ENCODE measurements at regions not wholly inside any gene's neighbourhood (a gene's known extent, or its start where the extent isn't known, plus 50 kb on each side); places are given as distances from the start of the nearest gene placed in this dataset.
"Not testable (repeated sequence)": the region's sequence is repeated elsewhere in the genome, so short reads cannot be mapped to it uniquely, and the experiment has no call there.

DNA sequence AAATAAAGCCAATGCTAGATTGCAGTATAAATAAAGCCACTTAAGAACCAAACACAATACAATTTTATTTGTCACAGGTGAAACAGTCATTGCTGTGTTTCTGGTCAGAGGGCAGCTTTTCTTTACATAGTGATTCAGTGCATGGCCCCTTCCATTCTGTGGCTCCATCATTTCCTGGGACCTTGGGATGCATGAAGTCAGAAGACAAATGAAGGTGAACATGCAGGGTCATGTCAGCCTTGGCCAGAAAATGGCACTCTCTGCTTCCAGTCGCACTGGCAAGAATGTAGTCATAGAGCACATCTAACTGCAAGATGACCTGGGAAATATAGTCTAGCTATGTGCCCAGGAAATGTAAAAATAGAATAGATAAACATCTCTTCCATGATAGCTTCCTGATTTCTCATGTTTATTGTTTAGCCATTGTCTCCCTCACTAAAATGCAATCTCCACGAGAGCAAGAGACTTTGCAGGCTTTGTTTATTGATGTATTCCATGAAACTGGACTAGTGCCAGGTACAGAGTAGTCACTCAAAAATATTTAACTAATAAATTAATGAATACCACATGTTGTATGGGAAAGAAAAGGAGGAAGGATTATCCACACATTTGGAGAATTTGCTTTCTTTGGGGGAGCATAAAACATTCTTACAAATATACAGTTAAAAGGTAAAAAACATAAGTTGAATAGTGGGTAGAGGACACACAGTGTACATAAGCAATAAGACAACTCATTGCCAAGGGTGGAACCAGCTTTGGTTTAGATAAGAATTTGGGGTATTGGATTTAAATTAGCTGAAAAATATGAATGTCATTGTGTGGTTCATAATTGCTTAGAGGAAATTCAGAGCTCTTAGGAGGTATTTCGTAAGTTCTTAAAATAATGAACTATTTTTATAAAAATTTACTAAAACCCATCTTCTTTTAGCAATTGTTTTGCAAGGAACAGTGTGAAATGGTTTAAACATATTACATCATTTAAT lies 343.8 kb downstream of the PID1 start:
- Mint-ChIP-seq H3K27ac (peak overlapping the region; percentile 16), H3K36me3 (ENCODE audit: low read depth) (peaks cover 6% of the 10 kb centered on the region)

DNA sequence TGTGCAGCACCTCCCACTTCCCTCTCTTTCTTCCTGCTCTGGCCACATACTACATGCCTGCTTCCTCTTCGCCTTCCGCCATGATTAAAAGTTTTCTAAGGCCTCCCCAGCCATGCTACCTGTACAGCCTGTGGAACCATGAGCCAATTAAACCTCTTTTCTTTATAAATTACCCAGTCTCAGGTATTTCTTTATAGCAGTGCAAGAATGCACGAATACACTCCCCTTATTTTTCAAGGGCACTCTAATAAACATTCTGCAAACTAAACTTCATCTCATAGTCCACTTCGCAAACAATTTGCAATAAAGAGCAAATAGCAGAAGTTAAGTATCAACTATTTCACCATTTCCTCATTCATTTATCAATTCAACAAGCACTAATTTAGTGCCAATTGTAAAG lies 351.3 kb downstream of the PID1 start:
- H3K9me3 Mint-ChIP-seq, result peaks cover 5% of the 10 kb centered on the region; the same call in 1 of the 2 replicates
- H3K27ac Mint-ChIP-seq, result no peak overlapping the region
- no peak for DNase-seq
- H3K4me1 Mint-ChIP-seq (ENCODE audit: low read depth), result peaks cover 37% of the 10 kb centered on the region
- no peak overlapping the region for H3K4me3 Mint-ChIP-seq
- H3K36me3 Mint-ChIP-seq (ENCODE audit: low read depth), result peaks cover 6% of the 10 kb centered on the region; the same call in 1 of the 2 replicates
- TF ChIP-seq, protein P1, sequence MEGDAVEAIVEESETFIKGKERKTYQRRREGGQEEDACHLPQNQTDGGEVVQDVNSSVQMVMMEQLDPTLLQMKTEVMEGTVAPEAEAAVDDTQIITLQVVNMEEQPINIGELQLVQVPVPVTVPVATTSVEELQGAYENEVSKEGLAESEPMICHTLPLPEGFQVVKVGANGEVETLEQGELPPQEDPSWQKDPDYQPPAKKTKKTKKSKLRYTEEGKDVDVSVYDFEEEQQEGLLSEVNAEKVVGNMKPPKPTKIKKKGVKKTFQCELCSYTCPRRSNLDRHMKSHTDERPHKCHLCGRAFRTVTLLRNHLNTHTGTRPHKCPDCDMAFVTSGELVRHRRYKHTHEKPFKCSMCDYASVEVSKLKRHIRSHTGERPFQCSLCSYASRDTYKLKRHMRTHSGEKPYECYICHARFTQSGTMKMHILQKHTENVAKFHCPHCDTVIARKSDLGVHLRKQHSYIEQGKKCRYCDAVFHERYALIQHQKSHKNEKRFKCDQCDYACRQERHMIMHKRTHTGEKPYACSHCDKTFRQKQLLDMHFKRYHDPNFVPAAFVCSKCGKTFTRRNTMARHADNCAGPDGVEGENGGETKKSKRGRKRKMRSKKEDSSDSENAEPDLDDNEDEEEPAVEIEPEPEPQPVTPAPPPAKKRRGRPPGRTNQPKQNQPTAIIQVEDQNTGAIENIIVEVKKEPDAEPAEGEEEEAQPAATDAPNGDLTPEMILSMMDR (IDR thresholded peaks at IDR 0.05), result no peak
- no peaks in the 10 kb centered on the region; the same call in 1 of the 2 replicates for H3K27me3 Mint-ChIP-seq (ENCODE audit: insufficient read depth)

More for the DNA sequence above, 343.8 kb downstream of the PID1 start:
- Mint-ChIP-seq H3K9me3 (peaks cover 12% of the 10 kb centered on the region), H3K4me3 (no peak overlapping the region), H3K4me1 (ENCODE audit: low read depth) (peaks cover 20% of the 10 kb centered on the region), H3K27me3 (ENCODE audit: insufficient read depth) (no peaks in the 10 kb centered on the region)
- DNase-seq, result peak; percentile 55
- TF ChIP-seq, protein P1 (IDR thresholded peaks at IDR 0.05), result no peak

GRCh38 chr2:228917220-228917619 lies 353.9 kb downstream of the PID1 start:
- DNase-seq, result peak; percentile 71
- TF ChIP-seq, protein P1 (IDR thresholded peaks at IDR 0.05), result no peak
- Mint-ChIP-seq H3K27me3 (ENCODE audit: insufficient read depth) (no peaks in the 10 kb centered on the region; the same call in 1 of the 2 replicates), H3K9me3 (peaks cover 5% of the 10 kb centered on the region; the same call in 1 of the 2 replicates), H3K4me3 (no peak overlapping the region), H3K27ac (peak overlapping the region; percentile 46), H3K4me1 (ENCODE audit: low read depth) (peaks cover 42% of the 10 kb centered on the region), H3K36me3 (ENCODE audit: low read depth) (peaks cover 6% of the 10 kb centered on the region; the same call in 1 of the 2 replicates)

DNA sequence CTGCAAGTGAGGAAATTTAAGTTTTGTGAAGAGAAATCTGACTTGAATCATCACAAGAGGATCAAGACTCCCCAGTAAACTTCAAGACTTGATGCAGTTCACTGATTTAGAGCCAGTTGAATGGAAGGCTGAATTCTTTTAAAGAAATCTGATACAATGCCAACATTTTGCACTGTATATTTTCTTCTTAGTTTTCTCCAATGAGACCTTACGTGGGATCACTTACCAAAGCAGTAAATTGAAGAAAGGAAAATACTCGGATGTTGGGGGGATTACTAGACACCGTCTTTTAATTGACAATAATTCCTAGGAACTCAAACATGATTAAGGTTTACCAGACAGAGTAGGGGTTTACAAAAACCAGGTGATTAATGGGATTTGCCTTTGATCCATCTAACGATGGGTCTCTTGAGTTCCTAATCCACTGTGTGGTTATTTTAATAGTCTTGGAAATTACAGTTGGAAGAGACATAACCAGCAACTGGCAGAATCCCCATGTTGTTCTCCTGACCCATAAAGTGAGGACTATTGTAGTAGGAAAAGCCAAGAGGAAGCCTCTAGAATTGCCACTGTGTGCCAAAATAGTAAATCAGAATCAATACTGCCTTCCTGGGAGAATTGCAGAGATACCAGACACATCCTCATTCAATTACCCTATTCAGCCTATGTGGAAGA lies 354.5 kb downstream of the PID1 start:
- DNase-seq, result no peak
- Mint-ChIP-seq H3K36me3 (ENCODE audit: low read depth) (peaks cover 6% of the 10 kb centered on the region; the same call in 1 of the 2 replicates), H3K9me3 (peaks cover 5% of the 10 kb centered on the region; the same call in 1 of the 2 replicates)

DNA sequence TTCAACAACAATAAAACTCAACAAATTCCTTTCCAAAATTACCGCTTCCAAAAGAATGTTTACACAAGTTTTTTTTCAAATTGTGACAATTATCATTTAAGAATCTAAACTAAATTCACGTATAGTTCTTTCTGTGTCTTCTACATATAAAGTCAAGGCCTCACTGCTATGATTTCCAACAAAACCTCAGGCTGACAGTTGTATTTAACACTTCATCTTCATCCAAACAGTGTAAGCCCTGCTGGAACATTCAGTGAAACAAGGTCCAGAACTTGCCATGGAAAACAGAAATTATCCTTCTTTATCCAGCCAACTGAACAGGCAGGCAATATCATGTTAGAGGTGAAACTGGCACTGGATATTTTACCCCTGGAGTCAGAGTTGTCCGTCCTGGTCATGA lies 357.9 kb downstream of the PID1 start:
- peaks cover 45% of the 10 kb centered on the region for H3K4me1 Mint-ChIP-seq (ENCODE audit: low read depth)
- TF ChIP-seq, protein P1 (IDR thresholded peaks at IDR 0.05), result no peak
- no peaks in the 10 kb centered on the region for H3K36me3 Mint-ChIP-seq (ENCODE audit: low read depth)
- no peak for DNase-seq
- H3K4me3 Mint-ChIP-seq, result no peak overlapping the region
- no peaks in the 10 kb centered on the region for H3K9me3 Mint-ChIP-seq
- no peaks in the 10 kb centered on the region for H3K27me3 Mint-ChIP-seq (ENCODE audit: insufficient read depth)
- no peak overlapping the region for H3K27ac Mint-ChIP-seq

More for the DNA sequence above, 354.5 kb downstream of the PID1 start:
- H3K4me1 Mint-ChIP-seq (ENCODE audit: low read depth), result peaks cover 48% of the 10 kb centered on the region
- H3K4me3 Mint-ChIP-seq, result no peak overlapping the region
- H3K27ac Mint-ChIP-seq, result peak overlapping the region; percentile 46
- TF ChIP-seq, protein P1 (IDR thresholded peaks at IDR 0.05), result no peak
- H3K27me3 Mint-ChIP-seq (ENCODE audit: insufficient read depth), result no peaks in the 10 kb centered on the region; the same call in 1 of the 2 replicates

DNA sequence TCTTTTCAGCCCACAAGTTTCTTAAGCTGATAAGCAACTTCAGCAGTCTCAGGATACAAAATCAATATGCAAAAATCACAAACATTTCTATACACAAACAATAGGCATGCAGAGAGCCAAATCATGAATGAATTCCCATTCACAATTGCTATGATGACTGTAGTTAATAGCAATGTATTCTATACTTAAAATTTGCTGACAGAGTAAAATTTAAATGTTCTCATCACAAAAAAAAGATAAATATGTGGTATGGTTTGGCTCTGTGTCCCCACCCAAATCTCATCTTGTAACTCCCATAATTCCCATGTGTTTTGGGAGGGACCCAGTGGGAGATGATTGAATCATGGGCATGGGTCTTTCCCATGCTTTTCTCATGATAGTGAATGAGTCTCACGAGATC lies 360.2 kb downstream of the PID1 start:
- H3K27me3 Mint-ChIP-seq (ENCODE audit: insufficient read depth); H3K9me3 Mint-ChIP-seq; H3K27ac Mint-ChIP-seq; H3K4me3 Mint-ChIP-seq; H3K36me3 Mint-ChIP-seq (ENCODE audit: low read depth); DNase-seq: not testable (repeated sequence)
- H3K4me1 Mint-ChIP-seq (ENCODE audit: low read depth), result peaks cover 22% of the 10 kb centered on the region
